T-helper 2 cell (primary cell): ENCODE measurements at regions not wholly inside any gene's neighbourhood (a gene's known extent, or its start where the extent isn't known, plus 50 kb on each side); places are given as distances from the start of the nearest gene placed in this dataset.
"Not testable (repeated sequence)": the region's sequence is repeated elsewhere in the genome, so short reads cannot be mapped to it uniquely, and the experiment has no call there.

ENCODE experiments used
- DNase-seq, 5 experiments: peaks; one replicate each; pipeline versions ENCODE4 v3.0.0 to v3.0.0-alpha.2; 2012 to 2022

GRCh38 chr3:22713936-22714335 lies 489.2 kb upstream of the UBE2E2 start:
- no peak for DNase-seq

DNA sequence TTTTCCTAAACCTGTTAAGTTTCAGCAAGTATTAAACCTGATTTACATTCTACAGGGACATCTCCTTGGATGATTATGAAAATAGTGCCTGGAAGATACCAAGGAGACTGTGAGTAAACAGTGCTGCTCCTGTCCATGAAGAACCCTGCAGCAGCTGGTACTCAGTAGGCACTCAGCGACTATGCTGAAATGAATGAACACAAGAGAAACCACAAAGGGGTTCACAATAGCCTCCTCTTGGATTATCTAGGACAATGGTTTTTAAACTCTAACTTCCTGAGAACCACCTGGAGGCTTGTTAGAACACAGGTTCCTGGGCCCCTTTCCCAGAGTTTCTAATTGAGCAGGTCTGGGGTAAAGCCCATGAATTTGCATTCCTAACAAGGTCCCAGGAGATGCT lies 488.4 kb upstream of the UBE2E2 start:
- DNase-seq: no peak

DNA sequence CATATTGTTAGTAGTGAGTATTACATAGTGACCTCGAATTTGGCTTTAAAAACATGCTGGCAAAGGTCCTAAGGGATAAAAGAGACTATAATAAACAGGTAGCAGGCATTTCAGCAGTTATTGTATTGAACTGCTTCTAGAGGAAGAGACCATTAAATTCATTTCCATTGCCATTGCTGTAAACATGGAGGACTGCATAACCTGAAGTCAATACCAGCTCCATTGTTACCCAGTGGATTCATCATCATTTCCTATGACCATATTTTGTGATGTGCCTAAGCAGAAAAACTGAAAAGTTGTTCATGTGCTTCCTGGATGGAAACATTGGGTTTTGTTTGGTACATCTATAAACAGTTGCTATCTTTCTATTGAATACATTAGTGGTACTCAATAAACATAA lies 482.5 kb upstream of the UBE2E2 start:
- DNase-seq: no peak

- no peak for DNase-seq
These were observed 478.7 kb upstream of the UBE2E2 start for GRCh38 chr3:22724420-22724819.

- DNase-seq: no peak
These were observed 474.7 kb upstream of the UBE2E2 start for GRCh38 chr3:22728406-22728805.

GRCh38 chr3:22729212-22729611 lies 473.9 kb upstream of the UBE2E2 start:
- no peak for DNase-seq

- DNase-seq: no peak
These were observed 473.1 kb upstream of the UBE2E2 start for GRCh38 chr3:22729981-22730380.

DNA sequence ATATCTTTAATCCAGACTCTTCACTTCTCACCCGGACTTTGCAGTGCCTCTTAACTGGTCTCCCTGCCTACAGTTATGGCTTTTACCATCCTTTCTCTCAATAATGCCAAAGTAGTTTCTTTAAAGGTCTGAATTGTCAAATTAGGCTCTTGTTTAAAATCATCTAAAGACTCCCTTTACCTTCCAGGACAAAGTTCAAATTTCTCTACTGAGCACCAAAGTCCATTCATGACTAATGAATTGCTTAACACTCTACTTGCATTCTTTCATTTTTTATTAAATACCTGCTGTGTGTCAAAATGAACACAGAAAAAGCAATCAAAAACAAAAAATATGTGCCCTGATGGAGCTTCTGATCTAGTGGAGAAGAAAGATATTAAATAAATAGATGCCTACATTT lies 472.4 kb upstream of the UBE2E2 start:
- DNase-seq: no peak

GRCh38 chr3:22731901-22732300 lies 471.2 kb upstream of the UBE2E2 start:
- DNase-seq: no peak

GRCh38 chr3:22732641-22733040 lies 470.5 kb upstream of the UBE2E2 start:
- no peak for DNase-seq

- DNase-seq: no peak
These were observed 468.9 kb upstream of the UBE2E2 start for GRCh38 chr3:22734207-22734606.

DNA sequence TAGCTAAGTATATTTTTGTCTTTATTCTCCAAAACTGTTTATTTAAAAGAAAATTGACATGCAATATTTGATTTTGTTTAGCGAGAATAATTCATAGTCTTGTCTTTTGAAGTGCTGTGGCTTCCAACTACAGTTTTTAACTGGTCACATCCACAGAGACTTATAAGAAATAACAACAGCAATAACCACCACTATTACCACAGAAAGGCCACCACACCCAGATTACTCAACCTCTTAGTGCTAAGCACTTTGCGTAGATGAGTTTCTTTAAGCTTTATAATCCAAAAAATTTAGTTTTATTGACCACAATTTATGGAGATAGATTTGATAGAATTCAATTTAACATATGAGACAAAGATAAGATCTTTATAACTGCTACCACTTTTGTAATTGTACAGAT lies 468.4 kb upstream of the UBE2E2 start:
- DNase-seq: no peak

- DNase-seq: no peak
These were observed 467.8 kb upstream of the UBE2E2 start for GRCh38 chr3:22735373-22735772.

- DNase-seq: not testable (repeated sequence)
These were observed 459.7 kb upstream of the UBE2E2 start for GRCh38 chr3:22743386-22743785.

- DNase-seq: no peak
These were observed 457.8 kb upstream of the UBE2E2 start for GRCh38 chr3:22745321-22745720.

DNA sequence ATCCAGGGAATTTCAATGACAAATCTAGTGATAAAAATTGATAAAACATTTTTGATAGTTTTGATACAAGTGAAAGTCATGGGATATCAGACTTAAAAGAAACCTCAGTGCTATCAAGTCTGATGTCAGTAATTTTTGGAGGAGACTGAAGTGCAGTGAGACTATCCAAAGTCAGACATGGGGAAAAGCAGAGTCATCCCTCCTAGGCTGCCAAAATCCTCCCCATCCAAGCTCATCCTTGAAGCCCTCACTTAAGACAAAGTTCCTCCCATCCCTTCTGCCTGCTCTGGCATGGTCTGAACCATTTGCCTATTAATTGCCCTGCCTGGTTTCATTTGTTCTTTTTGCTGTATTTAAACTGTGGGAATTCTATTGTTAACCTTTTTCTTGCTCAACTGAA lies 456.9 kb upstream of the UBE2E2 start:
- no peak for DNase-seq

DNA sequence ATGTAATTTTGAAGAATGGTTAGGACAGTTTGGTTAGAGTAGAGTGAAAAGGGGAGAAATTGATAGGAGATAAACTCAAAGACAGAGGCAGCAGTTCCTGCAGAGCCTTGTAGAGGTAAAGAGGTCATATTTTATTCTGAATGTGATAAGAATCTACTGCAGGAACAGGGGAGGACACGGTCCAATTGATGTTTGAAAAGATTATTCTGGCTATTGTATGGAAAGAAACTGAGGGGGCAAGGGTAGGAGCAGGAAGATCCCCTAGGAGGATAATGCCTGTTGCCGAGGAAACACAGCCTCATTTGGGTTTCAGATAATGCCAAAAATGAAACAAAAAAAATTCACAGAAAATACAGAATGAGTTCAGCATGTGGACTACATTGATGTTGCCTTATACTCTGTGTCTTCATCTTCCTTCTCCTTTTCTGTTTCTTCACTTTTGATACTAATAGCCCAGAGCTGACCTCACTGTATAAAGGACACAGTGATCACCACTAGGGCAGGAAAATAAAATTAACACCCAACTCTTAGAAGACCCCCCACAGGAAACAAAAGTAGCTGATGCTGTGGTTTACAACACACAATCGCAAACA lies 454.6 kb upstream of the UBE2E2 start:
- DNase-seq: no peak

- no peak for DNase-seq
These were observed 443.4 kb upstream of the UBE2E2 start for GRCh38 chr3:22759636-22760310.

DNA sequence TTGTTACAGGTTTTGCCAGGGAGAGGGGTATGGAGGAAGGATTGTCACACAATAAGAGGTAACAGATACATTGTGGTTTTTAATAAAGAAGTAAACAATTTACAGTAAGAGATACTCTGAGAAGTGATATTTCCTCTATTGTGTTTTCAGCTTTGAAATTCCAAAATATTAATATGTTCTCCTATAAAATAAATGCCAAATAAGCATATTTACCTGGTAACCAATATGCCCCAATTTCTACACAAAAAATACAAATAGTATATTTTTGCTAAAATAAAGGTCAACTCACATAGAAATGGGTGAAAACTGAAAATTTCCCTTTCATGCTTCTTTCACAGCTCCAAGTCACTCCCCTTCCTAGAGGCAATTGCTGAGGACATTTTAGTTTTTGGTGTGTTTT lies 437.4 kb upstream of the UBE2E2 start:
- no peak for DNase-seq

- DNase-seq: no peak
These were observed 425.3 kb upstream of the UBE2E2 start for GRCh38 chr3:22777834-22778233.

DNA sequence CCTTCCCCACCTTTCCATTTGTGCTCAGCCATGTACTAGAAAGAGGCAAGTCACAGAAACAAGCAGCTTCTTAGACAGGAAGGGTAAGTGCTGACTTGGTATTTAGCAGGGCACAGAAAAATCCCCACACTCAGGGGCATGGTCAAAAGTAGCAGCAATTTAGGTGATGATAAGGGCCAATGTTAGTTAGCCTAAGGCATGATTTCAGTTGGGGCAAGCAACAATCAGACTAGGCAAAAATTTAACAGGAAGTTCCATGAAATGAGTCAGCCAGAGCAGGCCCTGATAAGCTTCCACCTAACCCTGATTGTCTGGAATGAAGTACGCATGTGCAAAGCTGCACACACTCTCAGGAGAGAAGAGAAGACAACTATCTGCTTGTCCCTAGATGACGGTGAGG lies 423.4 kb upstream of the UBE2E2 start:
- no peak for DNase-seq

DNA sequence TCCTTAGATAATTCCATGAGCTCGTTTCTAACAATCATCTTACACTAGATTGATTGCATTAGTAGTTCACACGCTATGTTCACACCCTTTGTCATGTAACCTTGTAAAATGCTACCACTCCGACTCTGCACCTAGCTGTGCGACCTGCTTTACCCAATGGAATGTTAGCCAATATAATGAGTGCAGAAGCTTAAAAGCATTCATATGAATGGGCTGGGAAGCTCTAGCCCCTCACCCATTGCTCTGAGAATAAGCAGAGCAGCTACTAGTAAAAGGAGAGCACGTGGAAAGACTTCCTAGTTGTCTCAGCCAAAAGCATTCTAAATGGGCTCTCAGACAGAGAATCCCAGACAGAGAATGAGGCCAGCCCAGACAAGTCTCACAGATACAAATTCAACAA lies 410.6 kb upstream of the UBE2E2 start:
- no peak for DNase-seq

- DNase-seq: no peak
These were observed 407.2 kb upstream of the UBE2E2 start for GRCh38 chr3:22795917-22796316.

DNA sequence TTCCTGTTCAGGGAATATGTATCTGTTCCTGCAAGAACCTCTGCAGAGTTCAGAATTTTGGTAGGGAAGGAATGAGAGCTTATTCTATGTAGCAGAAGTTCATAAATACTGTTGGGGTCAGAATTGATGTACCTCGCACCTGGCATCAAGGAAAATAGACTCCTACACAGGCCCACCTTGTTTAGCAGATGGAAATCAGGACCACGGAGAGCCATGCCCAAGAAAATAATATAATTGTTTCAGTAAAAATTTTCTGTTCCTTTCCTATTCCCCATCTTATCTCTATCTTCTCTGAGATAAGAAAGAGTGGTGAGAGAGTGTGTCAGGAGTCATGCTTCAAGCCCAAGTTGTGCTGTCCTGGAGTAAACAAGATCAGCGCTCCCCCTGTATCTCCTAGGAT lies 404.7 kb upstream of the UBE2E2 start:
- DNase-seq: no peak

DNA sequence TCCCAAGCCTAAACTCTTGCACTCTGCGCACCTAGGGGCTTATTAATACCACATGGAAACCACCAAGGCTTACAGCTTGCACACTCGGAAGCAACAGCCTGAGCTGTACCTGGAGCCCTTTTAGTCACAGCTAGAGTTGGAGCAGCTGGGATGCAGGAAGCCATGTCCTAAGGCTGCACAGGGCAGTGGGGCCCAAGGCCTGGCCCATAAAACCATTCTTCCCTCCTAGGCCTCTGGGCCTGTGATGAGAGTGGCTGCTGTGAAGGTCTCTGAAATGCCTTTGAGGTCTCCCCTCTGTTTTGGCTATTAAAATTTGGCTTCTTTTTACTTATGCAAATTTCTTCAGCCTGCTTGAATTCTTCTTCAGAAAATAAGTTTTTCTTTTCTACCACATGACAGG lies 383.9 kb upstream of the UBE2E2 start:
- no peak for DNase-seq
